Hepatocyte (in vitro differentiated cells): ENCODE measurements at regions not wholly inside any gene's neighbourhood (a gene's known extent, or its start where the extent isn't known, plus 50 kb on each side); places are given as distances from the start of the nearest gene placed in this dataset.

ENCODE experiments used
- DNase-seq: peaks from one replicate; pipeline ENCODE4 v3.0.0-alpha.2; 2016; ENCODE audit warnings: low spot score
- H2AFZ ChIP-seq: fragments of 200-600 bp; sonication (generic); 2 replicates; pipeline ENCODE4 v1.6.0; 2016; ENCODE audit warnings: antibody characterized with exemption, mild to moderate bottlenecking
- H3K27ac ChIP-seq: fragments of 200-600 bp; sonication (generic); 2 replicates; pipeline ENCODE4 v1.5.1; 2016; ENCODE audit warnings: mild to moderate bottlenecking
- H3K27me3 ChIP-seq: fragments of 200-600 bp; sonication (generic); 2 replicates; pipeline ENCODE4 v1.6.1; 2016
- H3K36me3 ChIP-seq: fragments of 200-600 bp; sonication (generic); replicated peaks from 2 replicates; pipeline ENCODE4 v1.5.1; 2016; ENCODE audit warnings: low read depth; ENCODE audit not compliant: insufficient read depth
- H3K4me1 ChIP-seq: fragments of 200-600 bp; sonication (generic); 2 replicates; pipeline ENCODE4 v1.5.1; 2016; ENCODE audit warnings: mild to moderate bottlenecking, moderate library complexity; ENCODE audit not compliant: insufficient read depth
- H3K4me2 ChIP-seq: fragments of 200-600 bp; sonication (generic); 2 replicates; pipeline ENCODE4 v1.6.0; 2016
- H3K4me3 ChIP-seq: fragments of 200-600 bp; sonication (generic); 2 replicates; pipeline ENCODE4 v1.5.1; 2016; ENCODE audit warnings: mild to moderate bottlenecking
- H3K79me2 ChIP-seq: fragments of 200-600 bp; sonication (generic); 2 replicates; pipeline ENCODE4 v1.6.0; 2017; ENCODE audit warnings: mild to moderate bottlenecking
- H3K9me2 ChIP-seq: fragments of 200-600 bp; sonication (generic); replicated peaks from 2 replicates; pipeline ENCODE4 v1.6.0; 2017; ENCODE audit warnings: mild to moderate bottlenecking; ENCODE audit not compliant: insufficient read depth
- H3K9me3 ChIP-seq: fragments of 200-600 bp; sonication (generic); 2 replicates; pipeline ENCODE4 v1.5.1; 2016; ENCODE audit warnings: low read depth, mild to moderate bottlenecking
- H4K20me1 ChIP-seq: fragments of 200-600 bp; sonication (generic); 2 replicates; pipeline ENCODE4 v1.6.0; 2016; ENCODE audit warnings: mild to moderate bottlenecking; ENCODE audit not compliant: insufficient read depth, poor library complexity, severe bottlenecking
- EZH2 ChIP-seq: fragments of 200-600 bp; sonication (generic); IDR thresholded peaks from 2 replicates; pipeline ENCODE4 v1.6.1; 2016; ENCODE audit warnings: antibody characterized with exemption, mild to moderate bottlenecking, borderline replicate concordance
- EZH2phosphoT487 ChIP-seq: fragments of 200-600 bp; sonication (generic); IDR thresholded peaks from one replicate; pipeline ENCODE4 v1.6.1; 2018; ENCODE audit warnings: antibody characterized with exemption, mild to moderate bottlenecking, low read depth, moderate library complexity; ENCODE audit not compliant: unreplicated experiment, severe bottlenecking
- WGBS: methylation state at CpG from one replicate; pipeline ENCODE4 v1.1.6; 2016; ENCODE audit warnings: low lambda C conversion rate; ENCODE audit errors: missing lambda C conversion rate; 5-methylcytosine and 5-hydroxymethylcytosine counted together
- TF ChIP-seq, protein P1 (sequence below): fragments of 200-600 bp; sonication (generic); IDR thresholded peaks from 2 replicates; pipeline ENCODE4 v1.5.1; 2016; ENCODE audit warnings: antibody characterized with exemption, mild to moderate bottlenecking; ENCODE audit not compliant: poor library complexity

- Histone ChIP-seq H4K20me1 (no peaks in the 10 kb centered on the region), H2AFZ (no peak overlapping the region), H3K4me1 (peaks cover 2% of the 10 kb centered on the region), H3K27me3 (no peaks in the 10 kb centered on the region), H3K9me2 (no peaks in the 10 kb centered on the region), H3K9me3 (no peaks in the 10 kb centered on the region), H3K4me3 (no peak overlapping the region), H3K27ac (no peak overlapping the region), H3K79me2 (no peaks in the 10 kb centered on the region), H3K36me3 (no peaks in the 10 kb centered on the region), H3K4me2 (no peak overlapping the region)
- WGBS: 72% methylated on average over 4 of the region's 4 CpGs
- TF ChIP-seq, protein P1, sequence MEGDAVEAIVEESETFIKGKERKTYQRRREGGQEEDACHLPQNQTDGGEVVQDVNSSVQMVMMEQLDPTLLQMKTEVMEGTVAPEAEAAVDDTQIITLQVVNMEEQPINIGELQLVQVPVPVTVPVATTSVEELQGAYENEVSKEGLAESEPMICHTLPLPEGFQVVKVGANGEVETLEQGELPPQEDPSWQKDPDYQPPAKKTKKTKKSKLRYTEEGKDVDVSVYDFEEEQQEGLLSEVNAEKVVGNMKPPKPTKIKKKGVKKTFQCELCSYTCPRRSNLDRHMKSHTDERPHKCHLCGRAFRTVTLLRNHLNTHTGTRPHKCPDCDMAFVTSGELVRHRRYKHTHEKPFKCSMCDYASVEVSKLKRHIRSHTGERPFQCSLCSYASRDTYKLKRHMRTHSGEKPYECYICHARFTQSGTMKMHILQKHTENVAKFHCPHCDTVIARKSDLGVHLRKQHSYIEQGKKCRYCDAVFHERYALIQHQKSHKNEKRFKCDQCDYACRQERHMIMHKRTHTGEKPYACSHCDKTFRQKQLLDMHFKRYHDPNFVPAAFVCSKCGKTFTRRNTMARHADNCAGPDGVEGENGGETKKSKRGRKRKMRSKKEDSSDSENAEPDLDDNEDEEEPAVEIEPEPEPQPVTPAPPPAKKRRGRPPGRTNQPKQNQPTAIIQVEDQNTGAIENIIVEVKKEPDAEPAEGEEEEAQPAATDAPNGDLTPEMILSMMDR: no peak
- TF ChIP-seq EZH2 (no peak), EZH2phosphoT487 (no peak)
- no peak for DNase-seq
Observed at GRCh38 chr4:154044108-154044531, 255.2 kb upstream of the SFRP2 start.

- H3K9me3 ChIP-seq: no peaks in the 10 kb centered on the region
- no peak overlapping the region for H2AFZ ChIP-seq
- no peak overlapping the region for H3K4me3 ChIP-seq
- H3K27me3 ChIP-seq: no peaks in the 10 kb centered on the region
- TF ChIP-seq, protein P1: no peak
- no peak for TF ChIP-seq EZH2phosphoT487
- TF ChIP-seq EZH2: no peak
- H3K27ac ChIP-seq: no peak overlapping the region
- no peaks in the 10 kb centered on the region for H3K79me2 ChIP-seq
- H3K4me1 ChIP-seq: peaks cover 2% of the 10 kb centered on the region
- no peak overlapping the region for H3K4me2 ChIP-seq
- 84% methylated on average over 5 of the region's 5 CpGs for WGBS
- DNase-seq: no peak
- H3K9me2 ChIP-seq: no peaks in the 10 kb centered on the region
- no peaks in the 10 kb centered on the region for H4K20me1 ChIP-seq
- H3K36me3 ChIP-seq: no peaks in the 10 kb centered on the region
Observed at GRCh38 chr4:154041640-154042039, 252.8 kb upstream of the SFRP2 start.

DNA sequence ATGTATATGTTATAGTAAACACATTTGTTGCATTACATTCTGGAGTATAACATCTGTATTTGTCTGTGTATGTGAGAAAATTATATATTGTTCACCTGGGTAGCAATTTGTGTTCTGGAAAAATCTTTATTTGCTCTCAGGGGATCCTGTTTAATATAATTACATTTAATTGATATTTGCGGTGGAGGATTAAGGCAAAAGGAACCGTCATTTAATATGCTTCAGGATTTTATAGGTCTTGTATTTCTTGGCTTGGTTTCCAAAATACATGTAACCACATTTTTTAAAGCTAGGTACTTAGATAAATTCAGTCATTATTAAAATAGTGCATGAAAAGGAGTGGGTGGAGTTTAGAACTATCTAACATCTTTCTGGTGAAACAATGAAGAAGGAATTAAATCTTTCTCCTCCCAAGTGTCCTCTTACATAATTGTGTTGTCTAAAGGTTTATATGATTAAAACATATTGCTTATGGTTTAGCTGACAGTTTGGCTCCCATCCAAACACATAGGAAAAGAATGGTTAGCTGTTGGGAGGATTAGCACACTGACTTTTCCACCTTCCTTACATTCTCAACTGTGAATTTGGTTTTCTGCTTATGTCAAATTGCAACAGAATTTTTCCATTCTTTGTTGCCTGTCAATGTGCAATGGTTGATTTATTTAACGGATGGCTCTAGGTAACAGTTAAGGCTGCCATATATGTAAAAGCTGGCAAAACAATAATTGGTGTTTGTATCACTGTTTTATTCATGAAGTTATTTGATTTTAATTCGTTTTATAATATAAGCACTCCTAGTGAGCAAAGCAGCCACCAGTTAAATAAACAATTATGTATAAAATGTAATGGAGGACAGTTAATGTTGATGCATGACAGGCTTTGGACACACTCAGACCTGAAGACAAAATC lies 250.8 kb upstream of the SFRP2 start:
- H3K79me2 ChIP-seq: no peaks in the 10 kb centered on the region
- no peaks in the 10 kb centered on the region for H3K9me2 ChIP-seq
- H2AFZ ChIP-seq: no peak overlapping the region
- no peaks in the 10 kb centered on the region for H3K27me3 ChIP-seq
- no peak overlapping the region for H3K27ac ChIP-seq
- no peak for DNase-seq
- 73% methylated on average over 4 of the region's 4 CpGs for WGBS
- no peaks in the 10 kb centered on the region for H3K36me3 ChIP-seq
- TF ChIP-seq EZH2 (no peak), EZH2phosphoT487 (no peak)
- TF ChIP-seq, protein P1: no peak
- no peak overlapping the region for H3K4me2 ChIP-seq
- H4K20me1 ChIP-seq: no peaks in the 10 kb centered on the region
- no peaks in the 10 kb centered on the region for H3K9me3 ChIP-seq
- H3K4me1 ChIP-seq: peaks cover 2% of the 10 kb centered on the region
- H3K4me3 ChIP-seq: no peak overlapping the region
